Esophagus muscularis mucosa (tissue), 4 donors: ENCODE measurements at regions not wholly inside any gene's neighbourhood (a gene's known extent, or its start where the extent isn't known, plus 50 kb on each side); places are given as distances from the start of the nearest gene placed in this dataset.

Experiments used
- DNase-seq: peaks from one replicate; pipeline ENCODE4 v3.0.0-alpha.2; 2017; ENCODE audit errors: extremely low spot score
- H3K27ac ChIP-seq, 4 donors: fragments of 200-600 bp; sonication (generic); replicated peaks in 1 of 4; 1 replicate in 3 of 4; 2 replicates in 1 of 4; pipeline ENCODE4 v1.5.1; 2016 to 2019; ENCODE audit warnings: mild to moderate bottlenecking in 1 of 4
- H3K27me3 ChIP-seq, 4 donors: fragments of 200-600 bp; sonication (generic); one replicate each; pipeline versions ENCODE4 v1.5.1 to v1.6.0; 2016 to 2019
- H3K36me3 ChIP-seq, 4 donors: fragments of 200-600 bp; sonication (generic); one replicate each; pipeline ENCODE4 v1.5.1; 2016 to 2019
- H3K4me1 ChIP-seq, 4 donors: fragments of 200-600 bp; sonication (generic); one replicate each; pipeline ENCODE4 v1.5.1; 2016 to 2019
- H3K4me3 ChIP-seq, 4 donors: fragments of 200-600 bp; sonication (generic); 1 replicate in 2 of 4; 2 replicates in 2 of 4; pipeline ENCODE4 v1.5.1; 2016 to 2019; ENCODE audit warnings: mild to moderate bottlenecking in 4 of 4, moderate library complexity in 1 of 4
- H3K9me3 ChIP-seq, 4 donors: fragments of 200-600 bp; sonication (generic); 1 replicate in 3 of 4; 2 replicates in 1 of 4; pipeline ENCODE4 v1.5.1; 2016 to 2019
- EP300 ChIP-seq: sonication (generic); formaldehyde crosslinking; IDR thresholded peaks from one replicate; pipeline ENCODE4 v1.6.1; 2017; ENCODE audit warnings: antibody characterized with exemption
- POLR2A ChIP-seq: fragments of 450-650 bp; IDR thresholded peaks from one replicate; pipeline ENCODE4 v1.6.1; 2017; ENCODE audit warnings: antibody characterized with exemption, moderate library complexity, mild to moderate bottlenecking, low read depth
- POLR2AphosphoS5 ChIP-seq, 2 donors: sonication (generic); formaldehyde crosslinking; IDR thresholded peaks; one replicate each; pipeline ENCODE4 v1.6.1; 2017; ENCODE audit warnings: antibody characterized with exemption in 2 of 2
- WGBS: methylation state at CpG from one replicate; pipeline ENCODE4 v1.1.5; 2018; 5-methylcytosine and 5-hydroxymethylcytosine counted together
- intact Hi-C: fragments of 100-400 bp; cut with DNase I; formaldehyde crosslinking; loops from one replicate; pipeline ENCODE4 v1.15.1; 2023
- TF ChIP-seq, protein P1 (sequence below), 3 experiments: fragments of 200-600 bp in 2 of 3; fragments of 450-650 bp in 1 of 3; sonication (generic) in 2 of 3; IDR thresholded peaks; one replicate each; pipeline ENCODE4 v1.5.1; 2017 to 2019; ENCODE audit warnings: antibody characterized with exemption in 3 of 3, mild to moderate bottlenecking in 2 of 3, moderate library complexity in 1 of 3

DNA sequence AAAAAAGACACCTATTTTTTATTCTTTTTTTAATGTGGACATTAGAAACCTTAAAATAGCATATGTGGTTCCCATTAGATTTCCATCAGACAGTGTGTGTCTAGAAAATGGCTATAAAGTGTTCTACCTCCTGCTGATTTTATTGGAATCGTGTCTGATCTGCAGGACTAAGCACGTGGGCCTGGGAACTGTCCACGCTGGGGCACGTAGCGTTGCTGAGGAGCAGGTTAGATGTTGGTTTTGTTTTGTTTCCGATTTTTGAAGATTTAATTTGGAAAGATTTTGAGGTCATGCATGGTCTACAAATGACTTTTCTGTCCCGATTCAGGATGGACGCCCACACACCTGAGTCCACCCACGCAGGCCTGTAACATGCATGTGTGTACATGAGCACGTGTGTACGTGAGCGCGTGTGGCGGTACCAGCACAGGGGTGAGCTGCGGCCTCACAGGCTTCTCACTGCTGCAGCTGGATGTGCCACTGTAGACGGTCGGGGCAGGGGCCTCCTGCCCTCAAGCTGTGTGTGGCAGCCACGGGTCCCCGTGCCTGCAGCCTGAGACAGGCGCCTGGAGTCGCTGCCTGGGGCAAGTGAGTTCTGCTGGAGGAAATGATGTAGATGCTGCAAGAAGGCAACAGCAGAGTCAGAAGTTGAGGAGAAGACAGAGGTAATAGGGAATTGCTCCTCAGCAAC lies 99.7 kb upstream of the CTDP1 start:
- Histone ChIP-seq H3K4me3 (no peak overlapping the region), H3K27ac (no peak overlapping the region), H3K4me1 (peaks cover 19 to 34% (median 30%) of the 10 kb centered on the region in 4 donors), H3K36me3 (no peaks in the 10 kb centered on the region), H3K9me3 (no peaks in the 10 kb centered on the region), H3K27me3 (no peaks in the 10 kb centered on the region)
- TF ChIP-seq POLR2A, result no peak
- TF ChIP-seq, protein P1, sequence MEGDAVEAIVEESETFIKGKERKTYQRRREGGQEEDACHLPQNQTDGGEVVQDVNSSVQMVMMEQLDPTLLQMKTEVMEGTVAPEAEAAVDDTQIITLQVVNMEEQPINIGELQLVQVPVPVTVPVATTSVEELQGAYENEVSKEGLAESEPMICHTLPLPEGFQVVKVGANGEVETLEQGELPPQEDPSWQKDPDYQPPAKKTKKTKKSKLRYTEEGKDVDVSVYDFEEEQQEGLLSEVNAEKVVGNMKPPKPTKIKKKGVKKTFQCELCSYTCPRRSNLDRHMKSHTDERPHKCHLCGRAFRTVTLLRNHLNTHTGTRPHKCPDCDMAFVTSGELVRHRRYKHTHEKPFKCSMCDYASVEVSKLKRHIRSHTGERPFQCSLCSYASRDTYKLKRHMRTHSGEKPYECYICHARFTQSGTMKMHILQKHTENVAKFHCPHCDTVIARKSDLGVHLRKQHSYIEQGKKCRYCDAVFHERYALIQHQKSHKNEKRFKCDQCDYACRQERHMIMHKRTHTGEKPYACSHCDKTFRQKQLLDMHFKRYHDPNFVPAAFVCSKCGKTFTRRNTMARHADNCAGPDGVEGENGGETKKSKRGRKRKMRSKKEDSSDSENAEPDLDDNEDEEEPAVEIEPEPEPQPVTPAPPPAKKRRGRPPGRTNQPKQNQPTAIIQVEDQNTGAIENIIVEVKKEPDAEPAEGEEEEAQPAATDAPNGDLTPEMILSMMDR (IDR thresholded peaks at IDR 0.05), result no peak
- no peak for DNase-seq
- WGBS, result 90% methylated on average over 18 of the region's 21 CpGs
- intact Hi-C loops, result no loop called here

DNA sequence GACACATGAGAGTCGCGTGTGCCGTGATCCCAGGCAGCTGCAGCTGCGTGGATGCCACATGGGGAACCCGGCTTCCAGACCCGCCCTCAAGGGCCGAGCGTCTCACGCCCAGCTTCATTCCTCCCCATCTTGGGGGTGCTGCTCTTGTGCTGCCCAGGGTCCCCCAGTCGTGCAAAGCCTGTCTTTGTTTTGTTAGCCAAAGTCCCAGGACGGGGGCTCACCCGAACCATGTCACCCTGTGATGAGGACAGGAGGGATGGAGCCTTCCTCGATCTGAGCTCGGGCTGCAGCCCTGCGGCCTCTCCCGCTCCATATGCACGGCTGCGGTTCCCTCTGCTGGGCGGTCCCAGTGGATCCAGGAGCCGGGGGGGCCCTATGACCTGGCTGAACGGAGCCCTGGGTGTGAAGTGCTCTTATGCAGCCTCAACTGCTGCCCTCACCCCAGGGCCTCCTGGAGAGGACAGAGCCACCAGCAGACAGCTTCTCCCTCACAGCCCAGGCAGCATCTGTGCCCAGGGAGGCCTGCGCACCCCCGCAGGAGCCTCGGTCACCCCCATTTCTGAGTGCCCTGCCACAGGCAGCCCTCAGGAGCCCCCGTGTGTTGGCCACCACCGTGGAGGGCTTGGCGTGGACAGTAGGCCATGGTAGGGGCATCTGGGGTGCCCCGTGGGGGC lies 99.0 kb upstream of the CTDP1 start:
- intact Hi-C loops, result no loop called here
- WGBS, result 95% methylated on average over 21 of the region's 28 CpGs
- TF ChIP-seq EP300 (no peak), POLR2A (no peak), POLR2AphosphoS5 (IDR thresholded peaks at IDR 0.05) (no peak)
- TF ChIP-seq, protein P1 (IDR thresholded peaks at IDR 0.05), result no peak
- no peaks in the 10 kb centered on the region for H3K9me3 ChIP-seq
- no peaks in the 10 kb centered on the region for H3K27me3 ChIP-seq
- no peaks in the 10 kb centered on the region for H3K36me3 ChIP-seq
- no peak overlapping the region for H3K27ac ChIP-seq
- DNase-seq, result no peak
- H3K4me1 ChIP-seq, result peaks cover 19 to 30% (median 26%) of the 10 kb centered on the region in 4 donors
- no peak overlapping the region for H3K4me3 ChIP-seq

DNA sequence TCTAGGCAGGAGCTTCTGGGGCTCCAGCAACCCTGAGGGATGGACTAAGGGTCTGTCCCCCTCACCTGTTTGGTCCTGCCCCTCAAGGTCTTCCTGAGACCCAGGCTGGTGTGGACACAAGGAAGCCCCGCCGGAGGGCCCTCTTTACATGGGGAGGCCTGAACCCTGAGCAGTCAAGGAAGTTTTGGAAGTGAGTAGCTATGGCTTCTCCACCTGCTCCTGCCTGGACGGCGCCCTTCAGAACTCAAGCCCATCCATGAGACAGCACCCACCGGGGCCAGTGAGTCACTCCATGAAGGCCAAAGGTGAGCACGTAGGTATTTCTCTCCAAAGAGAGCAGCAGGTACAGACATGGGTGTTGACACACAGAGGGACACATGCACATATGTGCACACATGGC lies 98.2 kb upstream of the CTDP1 start:
- no peaks in the 10 kb centered on the region for H3K9me3 ChIP-seq
- TF ChIP-seq EP300 (no peak), POLR2AphosphoS5 (IDR thresholded peaks at IDR 0.05) (no peak), POLR2A (no peak)
- TF ChIP-seq, protein P1 (IDR thresholded peaks at IDR 0.05), result no peak
- no peak for DNase-seq
- no peak overlapping the region for H3K4me3 ChIP-seq
- intact Hi-C loops, result no loop called here
- no peaks in the 10 kb centered on the region for H3K27me3 ChIP-seq
- no CpG with 5 or more reads among the region's 6 CpGs for WGBS
- H3K27ac ChIP-seq, result no peak overlapping the region
- H3K36me3 ChIP-seq, result no peaks in the 10 kb centered on the region
- H3K4me1 ChIP-seq, result peaks cover 17 to 22% (median 19%) of the 10 kb centered on the region in 4 donors

DNA sequence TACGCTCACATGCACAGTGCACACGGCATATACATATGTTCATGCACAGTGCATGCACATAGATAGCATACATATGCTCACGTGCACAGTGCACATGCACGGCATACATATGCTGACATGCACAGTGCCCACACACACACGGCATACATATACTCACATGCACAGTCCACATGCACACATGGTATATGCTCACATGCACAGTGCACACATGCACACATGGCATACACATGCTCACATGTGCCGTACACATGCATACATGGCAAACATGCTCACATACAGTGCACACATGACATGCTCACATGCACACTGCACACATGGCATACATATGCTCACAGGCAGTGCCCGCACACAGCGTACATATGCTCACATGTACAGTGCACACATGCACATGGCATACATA lies 97.7 kb upstream of the CTDP1 start:
- Histone ChIP-seq H3K27ac (no peak overlapping the region), H3K27me3 (no peaks in the 10 kb centered on the region), H3K4me1 (peaks cover 12 to 17% (median 14%) of the 10 kb centered on the region in 4 donors), H3K9me3 (no peaks in the 10 kb centered on the region), H3K36me3 (no peaks in the 10 kb centered on the region), H3K4me3 (no peak overlapping the region)
- 97% methylated on average over 8 of the region's 8 CpGs for WGBS
- DNase-seq, result no peak
- intact Hi-C loops, result no loop called here
- TF ChIP-seq POLR2A, result no peak
- no peak for TF ChIP-seq POLR2AphosphoS5 (IDR thresholded peaks at IDR 0.05)
- TF ChIP-seq, protein P1 (IDR thresholded peaks at IDR 0.05), result no peak
